GM19467 (cell line): ENCODE measurements at regions not wholly inside any gene's neighbourhood (a gene's known extent, or its start where the extent isn't known, plus 50 kb on each side); places are given as distances from the start of the nearest gene placed in this dataset.
A peak's percentile ranks its signal among the peaks of the same experiment; 100 is the strongest.
"Not testable (repeated sequence)": the region's sequence is repeated elsewhere in the genome, so short reads cannot be mapped to it uniquely, and the experiment has no call there.

Experiments used
- ATAC-seq: cut with Tn5 transposase; IDR thresholded peaks from one replicate; pipeline ENCODE4 v1.9.1; 2021; ENCODE audit warnings: mild to moderate bottlenecking, moderate library complexity; ENCODE audit not compliant: unreplicated experiment

- no peak for ATAC-seq
These were observed 298.4 kb upstream of the AMIGO2 start for GRCh38 chr12:47378222-47378582.

DNA sequence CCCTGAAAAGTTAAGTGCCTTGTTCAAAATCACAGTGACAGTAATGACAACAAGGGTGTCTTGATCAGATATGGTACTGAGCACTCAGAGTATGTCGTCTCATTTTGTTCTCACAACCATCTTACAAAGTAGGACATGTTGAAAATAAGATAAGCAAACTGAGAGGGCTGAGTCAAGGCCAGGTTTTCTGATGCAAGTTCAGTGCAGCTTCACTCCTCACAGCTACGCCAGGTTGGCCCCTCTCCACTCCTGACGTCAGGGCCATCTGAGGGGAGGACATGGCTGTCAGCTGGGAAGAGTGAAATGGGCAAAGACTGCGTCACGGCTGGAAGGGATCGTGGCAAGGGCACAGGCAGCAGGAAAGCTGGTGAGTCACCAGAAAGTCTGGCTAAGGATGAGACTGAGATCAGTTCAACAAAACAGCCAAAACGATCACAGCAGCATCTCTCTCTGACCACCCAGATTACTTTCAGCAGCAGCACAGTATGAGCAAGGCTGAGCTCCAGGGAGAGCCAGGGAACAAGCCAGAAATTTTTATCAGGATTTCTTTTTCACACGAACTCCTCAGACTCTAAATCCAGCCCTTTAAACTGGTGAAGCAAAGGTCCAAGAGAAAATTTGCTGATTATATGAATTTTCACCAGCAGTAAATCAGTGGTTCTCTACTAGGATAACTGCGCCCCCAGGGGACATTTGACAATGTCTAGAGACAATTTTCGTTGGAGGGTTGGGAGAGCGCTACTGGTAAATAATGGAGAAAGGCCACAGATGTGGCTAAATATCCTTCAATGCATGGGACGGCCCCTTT, 297.9 kb upstream of the AMIGO2 start:
- ATAC-seq = no peak

DNA sequence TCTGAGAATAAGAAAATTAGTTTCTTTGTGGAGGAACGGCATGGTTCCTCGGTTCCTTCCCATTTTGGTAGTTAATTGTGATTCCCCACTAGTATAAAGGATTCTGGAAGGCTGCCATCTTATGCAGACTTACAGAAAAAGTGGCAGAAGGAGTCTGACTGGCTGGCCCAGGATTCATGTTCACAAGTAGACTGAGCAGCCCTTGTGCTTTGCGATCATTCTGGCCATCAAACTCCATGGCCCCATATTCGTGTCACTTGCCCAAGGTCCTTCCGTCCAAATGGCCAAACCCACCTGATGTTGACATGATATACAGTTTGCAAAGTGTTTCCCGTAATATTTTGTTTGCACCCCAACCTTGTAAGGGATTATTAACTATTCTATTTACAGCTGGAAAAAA, 297.2 kb upstream of the AMIGO2 start:
- no peak for ATAC-seq

GRCh38 chr12:47373554-47374150, 293.9 kb upstream of the AMIGO2 start:
- ATAC-seq = no peak

DNA sequence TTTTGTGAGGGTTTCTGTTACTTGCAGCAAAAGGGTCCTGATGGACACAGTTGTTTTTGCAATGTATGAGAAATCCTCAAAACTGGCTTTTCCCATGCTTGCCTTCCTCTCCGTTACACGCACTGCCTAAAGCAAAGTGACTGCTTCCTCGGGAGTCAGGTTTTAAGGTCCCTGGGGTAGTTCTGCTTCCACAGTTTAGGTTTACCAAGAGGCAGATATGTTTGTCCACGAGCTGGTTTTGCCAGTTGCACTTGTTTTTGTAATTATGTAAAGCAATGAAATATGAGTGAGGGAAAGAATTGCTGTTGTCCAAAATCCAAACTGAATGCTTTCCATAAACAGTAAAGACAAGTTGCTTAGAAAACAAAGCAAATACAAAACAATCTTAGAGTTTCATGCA, 290.7 kb upstream of the AMIGO2 start:
- no peak for ATAC-seq

GRCh38 chr12:47369085-47369484, 289.3 kb upstream of the AMIGO2 start:
- no peak for ATAC-seq

GRCh38 chr12:47367912-47368537, 288.3 kb upstream of the AMIGO2 start:
- no peak for ATAC-seq

GRCh38 chr12:47366579-47366978, 286.8 kb upstream of the AMIGO2 start:
- ATAC-seq = no peak

- ATAC-seq = no peak
These were observed 286.4 kb upstream of the AMIGO2 start for GRCh38 chr12:47366157-47366556.

- ATAC-seq = not testable (repeated sequence)
These were observed 285.8 kb upstream of the AMIGO2 start for GRCh38 chr12:47365443-47366076.

DNA sequence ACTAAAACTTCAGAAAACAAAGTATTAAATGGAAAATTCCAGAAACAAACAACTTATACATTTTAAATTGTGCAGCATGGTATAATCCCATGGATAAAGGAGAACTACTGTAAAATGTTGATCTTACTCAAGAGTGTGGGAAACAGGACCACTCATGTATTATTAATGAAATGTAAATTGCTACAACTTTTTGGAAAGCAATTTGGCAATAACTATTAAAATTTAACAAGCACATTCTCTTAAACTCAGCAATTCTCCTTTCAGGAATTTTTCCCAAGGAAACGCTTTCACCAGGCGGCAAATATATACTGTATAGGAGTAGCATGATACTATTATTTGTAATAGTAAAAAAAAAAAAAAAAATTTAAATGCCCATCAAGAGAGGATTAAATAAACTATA, 284.5 kb upstream of the AMIGO2 start:
- no peak for ATAC-seq

DNA sequence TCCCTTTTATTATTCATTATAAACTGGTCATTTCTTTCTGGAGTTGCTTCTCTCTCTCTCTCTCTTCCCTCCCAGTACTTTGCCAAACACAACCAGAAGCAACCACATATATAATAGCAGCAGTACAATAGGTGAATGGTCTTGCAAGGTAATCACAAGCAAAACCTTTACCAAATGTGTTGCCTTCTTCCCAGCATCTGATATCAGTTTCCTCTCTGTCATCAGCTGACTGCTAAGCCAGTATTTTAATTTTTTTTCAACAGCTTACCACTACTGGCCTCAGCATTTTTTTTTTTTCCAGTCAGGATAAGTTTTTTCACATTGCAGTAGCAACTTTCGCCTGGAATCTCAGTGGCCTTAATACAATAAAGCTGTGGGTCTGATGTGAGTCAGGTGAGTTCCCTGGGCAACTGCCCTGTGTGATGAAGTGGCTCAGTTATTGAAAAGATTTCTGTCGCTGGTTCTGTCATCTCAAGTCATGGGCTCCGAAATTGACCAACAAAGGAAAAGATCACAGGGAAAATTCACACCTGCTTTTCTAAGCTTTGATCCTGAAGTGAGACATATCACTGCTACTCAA, 282.5 kb upstream of the AMIGO2 start:
- ATAC-seq = no peak

DNA sequence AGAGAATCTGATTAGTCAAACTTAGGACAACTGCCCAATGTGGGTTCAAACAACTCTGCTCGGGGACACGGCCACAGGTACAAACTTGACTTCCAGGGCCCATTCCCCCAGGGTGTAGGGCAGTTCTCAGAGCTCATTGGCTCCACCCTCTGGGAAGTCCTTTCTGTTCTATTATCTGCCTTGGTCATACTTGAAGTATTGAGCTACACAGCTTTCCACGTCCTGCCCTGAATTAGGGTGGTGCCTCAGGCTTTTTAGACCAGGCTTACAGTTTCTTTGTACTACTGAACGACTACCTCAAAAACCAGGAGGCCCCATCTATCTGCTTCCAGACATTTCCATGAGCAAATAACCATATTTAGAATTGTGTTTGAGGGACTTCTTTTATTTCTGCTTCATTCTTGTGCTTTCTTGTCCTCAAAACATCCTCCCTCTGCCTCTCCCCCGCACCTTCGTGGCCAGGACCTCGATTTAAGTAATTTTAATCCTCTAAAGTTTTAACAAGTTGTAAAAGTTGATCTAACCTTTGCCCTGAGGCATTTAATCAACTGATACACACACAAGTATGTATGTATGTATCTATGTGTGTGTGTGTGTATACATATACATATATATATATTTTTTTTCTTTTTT, 281.7 kb upstream of the AMIGO2 start:
- ATAC-seq = peak; percentile 62

DNA sequence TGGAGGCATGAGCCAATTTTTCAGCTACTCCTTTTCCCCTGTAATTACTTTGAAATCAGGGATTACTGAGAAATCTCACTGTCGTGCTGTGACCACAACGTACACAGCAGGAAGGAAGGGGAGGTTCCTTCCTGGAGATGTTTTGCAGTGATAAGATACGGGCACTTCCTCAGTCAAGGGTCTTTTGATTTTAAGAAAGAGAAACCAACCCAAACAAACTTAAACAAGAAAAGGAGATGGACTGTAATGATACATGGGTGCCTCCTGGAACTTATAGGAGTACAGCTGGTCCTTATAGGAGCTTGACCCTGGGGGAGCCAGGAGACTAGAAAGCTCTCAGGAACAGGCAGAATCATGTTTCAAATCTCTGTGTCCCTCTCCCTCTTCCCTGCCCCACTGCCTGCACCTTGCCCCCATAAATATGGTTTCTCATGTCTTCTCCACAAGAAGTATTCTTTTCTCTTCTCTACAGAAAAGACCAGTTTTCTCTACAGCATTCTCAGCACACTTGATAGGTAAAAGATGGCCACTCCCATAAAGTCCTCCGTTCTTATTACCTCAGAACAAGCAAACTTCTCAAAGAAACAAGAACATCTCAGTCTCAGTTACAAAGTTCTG, 281.1 kb upstream of the AMIGO2 start:
- ATAC-seq = peak; percentile 22

DNA sequence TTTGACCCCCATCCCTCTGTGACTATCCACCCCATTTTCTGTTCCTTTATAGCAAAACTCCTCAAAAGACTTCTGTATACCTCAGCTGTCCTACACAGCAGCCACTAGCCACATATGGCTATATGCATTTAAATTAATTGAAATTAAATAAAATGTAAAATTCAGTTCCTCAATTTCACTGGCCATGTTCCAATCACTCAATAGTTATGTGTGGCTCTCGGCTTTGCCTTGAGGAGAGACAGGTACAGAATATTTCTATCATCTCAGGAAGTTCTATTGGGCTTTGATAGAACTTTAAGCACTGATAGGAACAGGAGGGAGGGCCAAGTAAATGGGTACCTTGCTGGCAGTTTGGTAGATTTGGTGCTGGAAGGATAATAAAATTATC, 280.3 kb upstream of the AMIGO2 start:
- ATAC-seq = no peak

GRCh38 chr12:47359310-47360092, 279.7 kb upstream of the AMIGO2 start:
- ATAC-seq = no peak

- not testable (repeated sequence) for ATAC-seq
These were observed 277.2 kb upstream of the AMIGO2 start for GRCh38 chr12:47357006-47357405.

DNA sequence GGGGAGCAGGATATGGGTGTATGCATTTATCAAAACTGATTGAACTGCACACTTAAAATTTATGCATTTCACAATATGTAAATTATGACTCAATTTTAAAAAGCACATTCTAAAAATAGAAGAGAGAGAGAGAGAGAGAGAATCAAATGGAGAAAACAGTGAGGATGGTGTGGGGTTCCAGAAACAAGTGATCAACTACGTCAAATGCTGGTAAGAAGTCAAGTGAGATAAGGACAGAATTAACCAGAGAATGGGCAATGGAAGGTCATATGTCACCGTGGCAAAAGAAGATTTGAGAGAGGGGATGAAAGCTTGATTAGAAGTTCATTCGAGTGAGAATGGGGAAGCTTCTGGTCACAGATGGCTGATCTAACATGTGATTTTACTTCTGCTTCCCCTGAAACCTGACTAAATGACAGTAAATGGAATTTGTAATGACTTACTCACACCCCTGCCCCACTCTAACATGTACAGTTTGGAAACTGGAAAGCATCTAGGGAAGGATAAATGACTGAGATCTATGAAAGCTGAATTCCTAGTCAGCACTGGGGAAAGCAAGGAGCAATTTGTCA, 276.5 kb upstream of the AMIGO2 start:
- peak; percentile 72 for ATAC-seq

- no peak for ATAC-seq
These were observed 273.7 kb upstream of the AMIGO2 start for GRCh38 chr12:47353508-47353907.
